ENCODE measurements at regions not wholly inside any gene's neighbourhood (a gene's known extent, or its start where the extent isn't known, plus 50 kb on each side); places are given as distances from the start of the nearest gene placed in this dataset.

DNA sequence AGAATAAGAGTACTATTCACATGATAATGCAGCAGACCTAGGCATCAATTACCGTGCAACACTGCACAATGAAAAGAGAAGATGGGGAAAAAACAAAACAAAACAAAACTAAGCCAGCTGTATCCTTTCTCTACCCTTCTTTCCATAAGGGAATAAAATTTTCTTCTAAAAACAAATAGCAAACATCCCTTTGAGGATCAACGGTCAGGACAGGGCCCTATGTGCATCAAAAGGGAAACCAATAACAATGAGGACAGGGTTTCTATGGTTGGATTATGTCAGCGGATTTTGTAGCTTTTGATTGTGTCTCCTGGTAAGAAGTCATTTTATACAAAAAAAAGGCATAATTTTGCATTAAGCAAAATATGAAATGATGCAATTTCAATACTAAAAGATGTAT, 350.3 kb downstream of the SLC6A15 start:
- ChIA-PET POLR2A (no interaction called here), CTCF (interaction anchor here (0.6 kb wide), 1 partner anchor 11 kb away, joined by 3 read pairs; no protein-coding TSS in a partner anchor)
- Histone ChIP-seq H3K9me3 (ENCODE audit: control insufficient read depth, insufficient read depth, low read depth, low read length) (no peaks in the 10 kb centered on the region; the same call in 1 of the 2 replicates), H3K4me3 (ENCODE audit: low read depth, low read length) (no peak overlapping the region), H3K36me3 (ENCODE audit: control insufficient read depth in 2 of 2, insufficient read depth in 1 of 2, low read length in 2 of 2) (no peaks in the 10 kb centered on the region), H3K27ac (ENCODE audit: extremely low read depth, low read depth, low read length) (no peak overlapping the region), H3K4me1 (ENCODE audit: control insufficient read depth, insufficient read depth, low read length) (no peaks in the 10 kb centered on the region)
- TF ChIP-seq ZNF768 (tag by site-specific recombination; IDR thresholded peaks at IDR 0.05) (no peak), ZNF621 (tag by site-specific recombination; IDR thresholded peaks at IDR 0.05) (no peak), GLI2 (tag by site-specific recombination; IDR thresholded peaks at IDR 0.05; ENCODE audit: borderline replicate concordance, low read depth) (no peak), ZNF324 (tag by site-specific recombination; IDR thresholded peaks at IDR 0.05) (no peak), ZBTB8A (tag by site-specific recombination; IDR thresholded peaks at IDR 0.05) (no peak), ZNF146 (tag by site-specific recombination; IDR thresholded peaks at IDR 0.05) (no peak), PRDM4 (tag by site-specific recombination; IDR thresholded peaks at IDR 0.05) (no peak)
- TF ChIP-seq, protein P1, sequence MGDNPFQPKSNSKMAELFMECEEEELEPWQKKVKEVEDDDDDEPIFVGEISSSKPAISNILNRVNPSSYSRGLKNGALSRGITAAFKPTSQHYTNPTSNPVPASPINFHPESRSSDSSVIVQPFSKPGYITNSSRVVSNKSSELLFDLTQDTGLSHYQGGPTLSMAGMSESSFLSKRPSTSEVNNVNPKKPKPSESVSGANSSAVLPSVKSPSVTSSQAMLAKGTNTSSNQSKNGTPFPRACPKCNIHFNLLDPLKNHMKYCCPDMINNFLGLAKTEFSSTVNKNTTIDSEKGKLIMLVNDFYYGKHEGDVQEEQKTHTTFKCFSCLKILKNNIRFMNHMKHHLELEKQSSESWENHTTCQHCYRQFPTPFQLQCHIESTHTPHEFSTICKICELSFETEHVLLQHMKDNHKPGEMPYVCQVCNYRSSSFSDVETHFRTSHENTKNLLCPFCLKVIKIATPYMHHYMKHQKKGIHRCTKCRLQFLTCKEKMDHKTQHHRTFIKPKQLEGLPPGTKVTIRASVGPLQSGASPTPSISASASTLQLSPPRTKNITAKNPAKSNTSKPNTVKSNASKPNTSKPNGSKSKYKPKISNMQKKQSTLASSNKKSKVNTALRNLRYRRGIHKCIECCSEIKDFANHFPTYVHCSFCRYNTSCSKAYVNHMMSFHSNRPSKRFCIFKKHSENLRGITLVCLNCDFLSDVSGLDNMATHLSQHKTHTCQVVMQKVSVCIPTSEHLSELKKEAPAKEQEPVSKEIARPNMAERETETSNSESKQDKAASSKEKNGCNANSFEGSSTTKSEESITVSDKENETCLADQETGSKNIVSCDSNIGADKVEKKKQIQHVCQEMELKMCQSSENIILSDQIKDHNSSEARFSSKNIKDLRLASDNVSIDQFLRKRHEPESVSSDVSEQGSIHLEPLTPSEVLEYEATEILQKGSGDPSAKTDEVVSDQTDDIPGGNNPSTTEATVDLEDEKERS (tag by site-specific recombination; IDR thresholded peaks at IDR 0.05): no peak
- TF ChIP-seq, protein P2, sequence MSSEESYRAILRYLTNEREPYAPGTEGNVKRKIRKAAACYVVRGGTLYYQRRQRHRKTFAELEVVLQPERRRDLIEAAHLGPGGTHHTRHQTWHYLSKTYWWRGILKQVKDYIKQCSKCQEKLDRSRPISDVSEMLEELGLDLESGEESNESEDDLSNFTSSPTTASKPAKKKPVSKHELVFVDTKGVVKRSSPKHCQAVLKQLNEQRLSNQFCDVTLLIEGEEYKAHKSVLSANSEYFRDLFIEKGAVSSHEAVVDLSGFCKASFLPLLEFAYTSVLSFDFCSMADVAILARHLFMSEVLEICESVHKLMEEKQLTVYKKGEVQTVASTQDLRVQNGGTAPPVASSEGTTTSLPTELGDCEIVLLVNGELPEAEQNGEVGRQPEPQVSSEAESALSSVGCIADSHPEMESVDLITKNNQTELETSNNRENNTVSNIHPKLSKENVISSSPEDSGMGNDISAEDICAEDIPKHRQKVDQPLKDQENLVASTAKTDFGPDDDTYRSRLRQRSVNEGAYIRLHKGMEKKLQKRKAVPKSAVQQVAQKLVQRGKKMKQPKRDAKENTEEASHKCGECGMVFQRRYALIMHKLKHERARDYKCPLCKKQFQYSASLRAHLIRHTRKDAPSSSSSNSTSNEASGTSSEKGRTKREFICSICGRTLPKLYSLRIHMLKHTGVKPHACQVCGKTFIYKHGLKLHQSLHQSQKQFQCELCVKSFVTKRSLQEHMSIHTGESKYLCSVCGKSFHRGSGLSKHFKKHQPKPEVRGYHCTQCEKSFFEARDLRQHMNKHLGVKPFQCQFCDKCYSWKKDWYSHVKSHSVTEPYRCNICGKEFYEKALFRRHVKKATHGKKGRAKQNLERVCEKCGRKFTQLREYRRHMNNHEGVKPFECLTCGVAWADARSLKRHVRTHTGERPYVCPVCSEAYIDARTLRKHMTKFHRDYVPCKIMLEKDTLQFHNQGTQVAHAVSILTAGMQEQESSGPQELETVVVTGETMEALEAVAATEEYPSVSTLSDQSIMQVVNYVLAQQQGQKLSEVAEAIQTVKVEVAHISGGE (tag by site-specific recombination; conservative IDR thresholded peaks at IDR 0.05; ENCODE audit: low read depth): no peak

GRCh38 chr12:84561351-84561750, 351.2 kb downstream of the SLC6A15 start:
- no peaks in the 10 kb centered on the region; the same call in 1 of the 2 replicates for H3K9me3 ChIP-seq (ENCODE audit: control insufficient read depth, insufficient read depth, low read depth, low read length)
- CTCF ChIA-PET: no interaction called here
- POLR2A ChIA-PET: no interaction called here
- no peaks in the 10 kb centered on the region for H3K4me1 ChIP-seq (ENCODE audit: control insufficient read depth, insufficient read depth, low read length)
- H3K36me3 ChIP-seq (ENCODE audit: control insufficient read depth in 2 of 2, insufficient read depth in 1 of 2, low read length in 2 of 2): no peaks in the 10 kb centered on the region
- TF ChIP-seq ZNF157 (tag by site-specific recombination; IDR thresholded peaks at IDR 0.05) (no peak), BCL11A (tag by site-specific recombination; IDR thresholded peaks at IDR 0.05; ENCODE audit: low read depth) (no peak)
- TF ChIP-seq, protein P3, sequence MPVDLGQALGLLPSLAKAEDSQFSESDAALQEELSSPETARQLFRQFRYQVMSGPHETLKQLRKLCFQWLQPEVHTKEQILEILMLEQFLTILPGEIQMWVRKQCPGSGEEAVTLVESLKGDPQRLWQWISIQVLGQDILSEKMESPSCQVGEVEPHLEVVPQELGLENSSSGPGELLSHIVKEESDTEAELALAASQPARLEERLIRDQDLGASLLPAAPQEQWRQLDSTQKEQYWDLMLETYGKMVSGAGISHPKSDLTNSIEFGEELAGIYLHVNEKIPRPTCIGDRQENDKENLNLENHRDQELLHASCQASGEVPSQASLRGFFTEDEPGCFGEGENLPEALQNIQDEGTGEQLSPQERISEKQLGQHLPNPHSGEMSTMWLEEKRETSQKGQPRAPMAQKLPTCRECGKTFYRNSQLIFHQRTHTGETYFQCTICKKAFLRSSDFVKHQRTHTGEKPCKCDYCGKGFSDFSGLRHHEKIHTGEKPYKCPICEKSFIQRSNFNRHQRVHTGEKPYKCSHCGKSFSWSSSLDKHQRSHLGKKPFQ (tag by site-specific recombination; IDR thresholded peaks at IDR 0.05): no peak
- no peak overlapping the region for H3K4me3 ChIP-seq (ENCODE audit: low read depth, low read length)
- H3K27ac ChIP-seq (ENCODE audit: extremely low read depth, low read depth, low read length): no peak overlapping the region
